NCI-H187 (cell line): ENCODE measurements at regions not wholly inside any gene's neighbourhood (a gene's known extent, or its start where the extent isn't known, plus 50 kb on each side); places are given as distances from the start of the nearest gene placed in this dataset.

Experiments
- DNase-seq, 2 experiments: peaks; one replicate each; lab custom pipeline; 2025; lab: John Stamatoyannopoulos, UW

DNA sequence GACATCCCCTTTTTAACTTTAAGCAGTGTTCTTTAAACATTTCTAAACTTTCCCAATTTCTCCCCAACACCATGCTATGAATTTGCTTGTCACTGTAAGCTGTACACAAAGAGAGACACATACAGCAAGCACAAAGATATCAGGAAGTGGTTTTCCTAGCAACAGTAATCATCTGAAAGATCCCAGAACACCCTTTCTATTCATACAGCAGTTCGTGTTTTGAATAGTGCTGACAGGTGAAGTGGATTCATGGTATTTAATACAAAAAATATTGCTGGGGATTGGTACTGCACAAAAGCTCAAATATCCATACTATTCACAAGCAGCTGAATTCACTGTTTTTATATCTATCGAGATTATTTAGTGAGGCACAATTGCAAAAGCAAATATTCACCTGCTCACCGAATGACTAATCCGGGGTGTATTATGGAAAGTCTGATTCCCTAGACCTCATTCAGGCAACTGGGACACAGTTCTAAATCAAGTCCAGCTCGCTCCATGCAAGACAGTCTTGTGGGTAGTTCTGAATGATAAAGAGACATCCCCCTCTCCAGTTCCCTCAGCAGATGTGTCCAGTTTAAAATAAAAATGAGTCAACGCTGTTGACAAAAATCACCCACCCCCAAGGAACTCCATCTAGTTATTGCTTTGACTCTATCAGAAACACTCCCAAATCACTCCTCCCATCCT is 107.1 kb upstream of the TSHZ2 start:
- DNase-seq, result no peak

DNA sequence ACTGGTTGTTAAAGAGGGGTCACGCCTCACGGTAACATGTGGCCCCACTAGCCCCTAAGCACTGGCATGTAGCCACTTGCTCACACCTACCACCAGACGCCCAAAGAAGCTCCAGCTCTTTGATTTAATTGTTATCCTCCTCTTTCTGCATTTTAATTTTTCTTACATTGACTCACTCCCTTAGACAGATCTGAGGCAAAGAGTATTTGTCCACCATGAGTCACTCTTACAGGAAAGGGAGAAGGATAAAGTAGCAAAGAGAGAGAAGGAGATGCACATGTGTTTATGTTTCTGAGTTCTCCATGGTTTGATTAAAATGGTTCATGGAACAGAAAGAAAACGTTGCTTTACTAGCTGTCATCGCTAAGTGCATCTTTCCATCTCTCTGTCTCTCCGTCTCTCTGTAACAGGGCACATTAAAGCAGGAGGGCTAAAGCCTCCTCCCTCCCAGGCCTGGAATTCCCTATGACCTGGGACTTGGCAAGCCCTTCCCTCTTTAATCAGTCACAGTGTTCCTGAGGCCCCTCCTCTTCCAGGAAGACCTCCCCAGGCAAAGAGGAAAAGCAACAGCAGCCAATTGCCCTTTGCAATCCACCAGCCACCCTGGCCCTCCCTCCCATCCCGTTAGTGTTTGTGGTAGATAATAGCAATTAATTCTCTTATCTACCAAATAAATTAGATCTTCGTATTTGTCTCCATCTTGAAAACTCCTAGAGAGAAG is 112.8 kb upstream of the TSHZ2 start:
- no peak for DNase-seq

DNA sequence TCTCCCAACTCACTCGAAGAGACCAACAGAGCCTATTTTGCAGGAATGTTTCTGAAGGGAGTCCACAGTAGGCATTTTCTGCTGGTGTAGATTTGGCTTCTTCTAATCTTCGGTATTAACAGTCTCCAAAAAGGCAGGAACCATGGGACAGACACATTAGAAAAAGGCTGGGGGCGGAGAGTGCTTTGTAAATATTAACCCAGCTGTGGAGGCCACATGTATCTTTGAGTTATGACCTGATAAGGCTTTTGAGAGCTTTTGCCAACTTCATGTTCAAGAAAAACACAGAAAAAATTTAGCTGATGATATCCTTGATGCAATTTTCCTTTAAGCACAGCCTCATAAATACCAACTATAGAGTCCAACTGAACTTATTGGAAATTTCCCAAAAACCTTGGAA is 119.4 kb upstream of the TSHZ2 start:
- DNase-seq, result no peak

DNA sequence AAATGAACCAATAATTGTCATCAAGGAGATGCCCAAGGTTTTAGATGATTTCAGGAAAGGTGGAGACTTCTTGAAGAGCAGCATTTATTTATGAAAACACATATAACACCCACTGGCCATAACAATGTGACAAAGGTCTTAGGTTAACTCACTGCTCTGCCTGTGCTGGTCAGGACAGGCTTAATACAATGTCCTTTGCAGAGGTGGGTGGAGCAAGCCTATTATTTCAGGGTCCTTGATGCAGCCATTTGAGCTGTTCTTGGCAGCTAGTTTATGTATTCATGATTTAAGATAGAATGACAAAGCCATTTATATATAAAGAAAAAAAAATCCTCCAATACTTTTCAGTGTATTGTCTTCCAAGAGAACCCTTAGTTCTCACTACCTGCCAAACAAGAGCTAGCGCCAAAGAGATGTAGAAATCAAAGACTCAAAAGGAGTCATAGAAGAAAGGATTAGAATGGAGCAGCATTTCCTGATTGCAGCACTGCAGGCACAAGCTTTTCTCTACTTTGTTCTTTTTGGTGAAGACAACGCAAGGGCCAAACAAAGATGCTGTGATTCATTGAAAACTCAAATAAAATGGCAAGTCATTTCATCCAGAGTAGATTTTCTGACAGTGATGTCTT is 124.3 kb upstream of the TSHZ2 start:
- DNase-seq, result no peak

DNA sequence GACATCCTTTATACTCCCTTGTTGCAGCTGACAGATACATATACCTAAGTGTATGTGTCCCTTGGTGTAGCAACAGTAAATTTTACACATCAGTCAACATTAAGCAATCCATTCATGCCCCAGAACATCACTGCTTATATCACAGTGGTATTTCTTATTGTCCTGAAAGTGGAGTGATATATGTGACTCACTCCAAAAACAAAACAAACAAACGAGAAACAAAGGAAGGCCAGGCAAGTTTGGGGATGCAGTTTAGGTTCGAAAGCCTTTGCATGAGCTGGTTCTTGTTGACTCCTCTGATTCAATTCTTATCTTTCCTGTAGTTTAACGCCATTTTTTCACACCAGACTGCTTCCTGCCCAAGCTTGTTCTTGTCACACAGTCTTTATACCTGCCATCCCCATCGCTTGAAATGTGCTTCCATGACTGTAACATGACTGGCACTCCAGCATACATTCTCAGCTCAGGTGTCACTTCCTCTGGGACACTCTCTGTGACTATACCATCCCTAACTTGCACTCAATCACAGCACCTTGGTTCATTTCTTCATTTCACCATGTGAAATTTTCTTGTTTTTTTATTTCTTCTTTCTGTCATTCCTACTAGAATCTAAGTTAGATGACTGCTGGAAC is 125.0 kb upstream of the TSHZ2 start:
- DNase-seq, result no peak

DNA sequence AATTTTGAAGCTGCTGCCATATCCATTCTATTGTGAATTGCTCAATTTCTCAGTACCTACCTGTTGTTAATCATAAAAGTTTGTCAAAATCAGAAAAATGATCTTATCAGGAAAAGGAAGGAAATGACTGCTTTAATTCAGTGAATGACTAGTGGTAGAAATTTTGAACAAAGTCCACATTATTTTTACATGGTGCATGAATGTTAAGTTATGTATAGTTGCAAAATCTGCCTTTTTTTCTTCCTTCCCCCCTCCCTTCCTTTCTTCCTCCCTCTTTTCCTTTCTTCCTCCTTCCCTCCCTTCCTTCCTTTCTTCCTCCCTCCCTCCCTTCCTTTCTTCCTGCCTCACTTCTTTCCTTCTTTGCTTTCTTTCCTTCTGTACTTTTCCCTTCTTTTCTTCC is 127.1 kb upstream of the TSHZ2 start:
- no peak for DNase-seq

DNA sequence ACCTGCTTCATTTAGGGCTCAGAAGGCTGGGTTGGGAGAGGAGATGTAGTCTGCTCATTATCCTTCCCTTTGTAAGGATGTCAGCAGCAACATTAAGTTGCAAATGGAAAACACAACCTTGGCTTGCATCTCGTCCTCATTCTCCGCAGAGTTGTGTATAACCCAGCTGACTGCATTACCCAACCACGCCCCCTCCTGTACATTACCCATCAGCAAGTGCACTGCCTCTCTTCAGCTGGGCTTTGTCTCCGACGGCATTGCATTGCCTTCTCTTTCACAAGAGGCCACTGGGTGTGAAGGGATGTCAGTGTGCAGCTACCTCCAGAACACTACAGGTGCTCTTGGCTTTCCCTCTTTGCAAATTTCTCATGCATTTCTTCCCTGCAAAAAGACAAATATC is 128.7 kb upstream of the TSHZ2 start:
- no peak for DNase-seq

DNA sequence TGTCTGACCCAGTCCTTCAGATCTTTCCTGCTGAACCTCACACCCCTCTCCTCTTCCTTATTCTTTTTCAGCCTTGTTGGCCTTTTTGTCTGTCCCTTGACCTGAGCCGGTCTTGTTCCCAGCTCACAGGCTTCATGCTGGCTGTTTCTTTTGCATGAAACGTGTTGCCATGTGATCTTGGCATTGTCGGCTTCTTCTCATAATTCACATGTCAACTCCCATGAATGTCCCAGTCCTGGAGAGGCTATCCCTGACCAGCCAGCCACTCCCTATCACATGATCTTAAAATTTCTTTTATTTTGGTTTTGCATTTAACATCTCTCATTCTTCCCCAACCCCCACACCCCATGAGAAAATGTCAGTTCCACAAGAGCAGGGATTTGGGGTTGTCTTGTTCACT is 131.2 kb upstream of the TSHZ2 start:
- DNase-seq, result no peak

DNA sequence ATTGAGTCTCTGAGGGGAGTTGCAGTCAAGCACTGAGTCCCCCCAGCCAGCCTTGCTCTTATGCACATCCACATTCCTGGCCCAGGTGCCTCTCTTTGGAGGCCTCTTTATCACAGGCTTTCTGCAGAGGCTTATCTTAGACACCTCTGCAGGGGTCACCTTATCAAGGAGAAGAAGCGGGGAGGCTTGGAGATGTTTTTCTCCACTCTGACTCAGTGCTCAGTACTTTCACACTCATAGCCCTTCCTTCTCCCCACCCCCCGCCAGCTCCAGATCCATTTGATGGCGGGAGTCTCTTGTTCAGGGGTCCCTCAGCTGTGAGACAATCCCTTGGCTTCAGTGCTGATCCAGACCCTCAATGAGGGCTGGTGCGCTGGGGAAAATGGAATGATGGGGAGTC is 132.1 kb upstream of the TSHZ2 start:
- no peak for DNase-seq

DNA sequence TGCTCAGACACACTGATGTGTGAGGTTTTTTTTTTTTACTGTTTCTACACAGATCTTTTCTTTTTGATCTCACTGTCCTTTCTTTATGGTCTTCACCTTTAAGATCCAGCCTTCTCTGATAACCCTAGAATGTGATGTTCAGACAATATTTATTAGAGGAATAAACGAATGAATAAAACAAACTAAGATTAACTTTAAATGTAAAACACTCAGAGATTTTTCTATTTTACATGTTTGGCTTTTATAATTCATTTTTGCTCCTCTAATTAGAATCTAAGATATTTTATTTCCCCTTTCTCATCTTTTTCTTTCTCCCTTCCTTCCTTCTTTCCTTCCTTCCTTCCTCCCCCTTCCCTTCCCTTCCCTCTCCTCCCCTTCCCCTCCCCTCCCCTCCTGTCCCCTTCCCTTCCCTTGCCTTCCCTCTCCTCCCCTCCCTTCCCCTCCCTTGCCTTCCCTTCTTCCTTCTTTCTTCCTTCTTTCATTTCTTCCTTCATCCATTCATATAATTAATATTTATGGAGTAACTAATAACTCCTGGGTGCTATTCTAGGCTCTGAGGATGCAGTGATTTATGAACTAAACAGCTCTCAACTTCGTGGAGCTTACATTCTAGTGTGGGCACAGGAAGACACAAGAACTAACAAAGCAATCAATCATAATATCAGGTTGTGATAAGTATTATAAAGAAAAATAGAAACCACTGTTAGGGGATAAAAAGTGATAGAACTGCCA is 133.5 kb upstream of the TSHZ2 start:
- DNase-seq, result no peak

DNA sequence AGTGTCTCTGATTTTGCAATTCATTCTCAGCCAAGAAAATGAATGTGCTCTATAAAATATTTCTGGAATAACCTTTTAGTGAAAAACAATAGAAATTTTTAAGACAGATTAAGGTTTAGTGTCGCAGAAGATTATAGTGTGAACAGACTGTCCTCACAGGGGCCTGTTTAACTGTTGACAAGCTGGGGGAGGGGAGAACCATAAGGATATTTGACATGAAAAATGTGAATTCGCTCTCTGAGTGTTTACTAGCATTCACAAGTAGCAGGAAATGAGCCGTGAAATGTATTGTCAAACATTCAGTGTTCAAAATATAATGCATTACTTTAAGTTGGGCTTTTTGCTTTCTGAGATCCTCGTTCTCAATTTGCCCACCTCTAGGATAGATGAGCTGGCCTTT is 134.8 kb upstream of the TSHZ2 start:
- DNase-seq, result peak; percentile 76 to 87

DNA sequence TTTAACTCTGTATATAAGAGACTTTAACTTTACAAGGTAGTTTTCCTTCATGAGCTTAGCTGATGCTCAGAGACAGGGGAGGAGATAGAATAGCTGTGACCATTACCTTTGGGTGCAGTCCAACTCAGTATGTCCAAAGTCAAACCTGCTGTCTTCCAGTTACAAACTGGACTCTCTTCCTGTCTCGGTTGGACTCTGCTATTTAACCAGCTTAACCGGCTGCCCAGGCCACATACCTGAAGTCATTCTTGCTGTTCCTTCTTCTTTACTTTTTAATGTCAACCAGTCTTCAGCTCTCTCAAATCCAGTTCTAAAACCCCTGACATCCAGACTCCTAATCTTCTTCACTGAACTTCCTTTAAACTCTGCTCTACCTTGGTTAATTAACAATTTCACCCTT is 138.3 kb upstream of the TSHZ2 start:
- DNase-seq, result no peak

DNA sequence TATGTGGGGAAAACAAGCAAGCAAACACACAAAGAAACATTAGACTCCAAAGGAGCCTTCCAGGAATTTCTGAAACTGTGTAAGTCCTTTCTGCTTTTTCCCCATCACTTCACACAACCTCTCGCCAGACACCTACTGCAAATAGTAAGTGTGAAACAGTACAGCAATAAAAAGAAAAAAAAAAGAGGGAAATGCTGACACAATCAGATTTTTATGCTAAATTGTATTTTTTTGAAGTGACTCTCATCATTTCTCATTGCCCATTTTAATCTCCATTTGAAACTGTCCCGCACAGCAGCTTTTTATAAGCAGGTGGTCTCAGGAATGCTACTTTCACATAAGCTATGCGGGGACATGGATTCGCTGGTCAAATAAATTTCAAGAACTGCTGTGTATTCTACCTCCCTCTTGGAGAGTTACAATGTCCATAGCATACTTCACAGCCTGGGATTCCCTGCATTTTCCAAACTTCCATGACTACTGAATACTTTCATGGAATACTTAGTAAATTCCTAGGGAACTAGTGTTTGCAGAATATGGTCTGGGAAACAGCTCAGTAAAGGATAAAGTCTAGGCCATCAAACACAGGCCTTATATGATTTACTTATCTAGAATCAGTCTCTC is 139.9 kb upstream of the TSHZ2 start:
- no peak for DNase-seq

DNA sequence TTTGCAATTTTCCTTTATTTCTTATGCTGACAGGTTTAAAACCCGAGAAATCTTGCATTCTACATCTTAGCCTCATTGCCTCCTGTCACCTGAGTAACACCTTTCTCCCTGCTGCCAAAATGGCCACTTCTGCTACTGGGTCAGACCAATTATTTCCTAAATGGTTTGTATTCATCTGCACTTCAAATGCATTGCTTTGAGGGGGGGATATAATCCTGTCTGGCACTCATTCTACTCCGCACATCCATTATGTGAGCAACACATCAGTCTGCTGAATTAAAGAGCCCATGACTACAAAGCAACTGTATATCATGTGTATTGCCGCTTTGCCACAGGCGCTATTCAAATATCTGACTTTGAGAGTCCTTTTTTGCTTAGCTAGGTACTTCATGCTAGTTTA is 141.6 kb upstream of the TSHZ2 start:
- peak in 1 of 2 experiments; percentile 6 for DNase-seq

DNA sequence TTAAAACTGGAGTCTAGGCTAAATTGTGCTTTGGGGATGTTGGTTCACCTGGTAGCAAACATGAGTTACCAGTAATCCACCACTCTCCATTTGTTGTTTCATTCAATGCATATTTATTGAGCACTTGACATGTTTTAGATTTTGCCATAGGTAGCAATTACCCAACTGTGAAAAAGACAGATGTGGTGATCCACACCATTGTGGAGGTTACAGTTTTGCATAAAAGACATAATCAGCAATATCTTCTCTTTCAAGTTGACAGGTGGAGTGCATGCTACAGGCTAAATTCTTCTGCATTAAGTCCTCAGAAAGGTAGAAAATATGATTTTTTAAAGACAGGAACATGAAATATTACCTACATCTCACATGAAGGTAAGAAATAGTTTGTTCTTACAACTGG is 143.0 kb upstream of the TSHZ2 start:
- no peak for DNase-seq

DNA sequence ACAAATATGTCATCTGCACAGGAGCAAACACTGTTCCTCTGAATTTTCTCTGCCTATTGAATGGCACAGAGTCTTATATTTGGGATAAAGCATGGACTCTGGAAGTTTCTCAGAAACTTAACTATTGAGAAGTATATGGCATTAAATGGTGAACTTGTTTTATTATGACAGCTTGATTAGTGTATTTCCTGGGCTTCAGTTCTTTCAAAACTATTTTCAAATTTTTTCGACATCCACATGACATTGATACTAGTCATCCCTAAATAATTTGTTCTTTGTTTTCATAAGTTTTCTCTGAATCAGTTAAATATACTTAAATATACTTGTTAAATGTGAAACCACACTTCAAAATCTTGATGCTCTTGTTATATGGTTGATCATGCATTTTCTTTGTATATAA is 144.0 kb upstream of the TSHZ2 start:
- no peak for DNase-seq

DNA sequence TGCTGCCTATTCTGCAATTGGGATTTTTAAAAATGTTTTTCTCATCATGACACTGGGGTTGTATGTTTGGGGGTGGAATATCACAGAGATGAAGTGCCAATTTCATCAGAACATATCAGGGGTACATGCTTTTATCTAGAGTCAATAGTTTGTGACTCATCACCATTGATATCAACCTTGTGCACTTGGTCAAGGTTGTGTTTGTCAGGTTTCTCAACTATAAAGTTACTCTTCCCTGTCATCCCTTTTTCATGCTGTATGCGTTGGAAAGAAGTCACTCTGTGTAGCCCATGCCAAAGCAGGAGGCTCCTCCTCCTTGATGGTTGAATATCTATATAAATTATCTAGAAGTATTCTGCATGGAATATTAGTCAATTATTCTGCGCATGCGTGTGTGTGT is 145.4 kb upstream of the TSHZ2 start:
- DNase-seq, result no peak

DNA sequence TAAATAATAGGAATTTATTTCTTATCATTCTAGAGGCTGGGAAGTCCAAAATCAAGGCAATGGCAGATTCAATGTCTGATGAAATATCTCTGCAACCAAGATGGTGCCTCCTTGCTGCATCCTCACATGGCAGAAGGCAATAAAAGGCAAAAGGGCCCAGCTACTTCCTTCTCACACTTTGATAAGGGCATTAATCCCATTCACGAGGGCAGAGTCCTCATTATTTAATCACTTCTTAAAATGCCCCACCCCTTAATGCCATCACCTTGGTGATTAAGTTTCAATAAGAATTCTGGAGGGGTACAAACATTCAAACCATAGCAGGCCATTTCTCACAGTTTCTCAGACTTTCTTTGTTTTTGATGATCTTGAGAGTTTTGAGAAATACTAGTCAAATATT is 145.8 kb upstream of the TSHZ2 start:
- no peak for DNase-seq

DNA sequence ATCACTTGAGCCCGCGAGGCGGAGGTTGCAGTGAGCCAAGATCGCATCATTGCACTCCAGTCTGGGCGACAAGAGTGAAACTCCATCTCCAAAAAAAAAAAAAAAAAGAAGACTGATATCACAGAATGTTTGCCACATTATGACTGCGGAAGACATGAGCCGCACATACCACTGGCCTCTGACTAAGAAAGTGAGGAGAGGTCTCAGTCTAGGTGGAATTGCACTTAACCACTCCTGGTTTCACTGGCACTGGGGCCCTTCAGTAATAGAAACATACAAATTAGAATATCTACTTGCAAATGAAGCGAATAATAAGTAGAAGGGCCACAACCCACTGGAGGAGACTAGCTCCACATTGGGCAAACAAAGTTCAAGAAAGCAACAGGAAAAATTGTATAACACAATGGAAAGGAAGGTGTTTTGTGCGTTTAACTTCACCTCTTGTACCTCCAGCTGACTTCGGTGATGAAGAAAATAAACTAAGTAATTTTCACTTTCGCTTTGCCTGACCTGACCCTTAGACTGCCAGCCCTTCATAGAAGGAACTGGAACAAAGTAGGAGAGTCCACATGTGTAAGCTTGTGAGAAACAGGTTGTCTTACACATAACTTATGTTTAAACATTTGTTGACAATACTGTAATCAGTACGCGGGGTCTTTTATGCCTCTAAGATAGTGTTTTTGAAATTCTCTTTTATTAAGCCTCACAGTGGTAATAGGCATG is 147.5 kb upstream of the TSHZ2 start:
- no peak for DNase-seq

DNA sequence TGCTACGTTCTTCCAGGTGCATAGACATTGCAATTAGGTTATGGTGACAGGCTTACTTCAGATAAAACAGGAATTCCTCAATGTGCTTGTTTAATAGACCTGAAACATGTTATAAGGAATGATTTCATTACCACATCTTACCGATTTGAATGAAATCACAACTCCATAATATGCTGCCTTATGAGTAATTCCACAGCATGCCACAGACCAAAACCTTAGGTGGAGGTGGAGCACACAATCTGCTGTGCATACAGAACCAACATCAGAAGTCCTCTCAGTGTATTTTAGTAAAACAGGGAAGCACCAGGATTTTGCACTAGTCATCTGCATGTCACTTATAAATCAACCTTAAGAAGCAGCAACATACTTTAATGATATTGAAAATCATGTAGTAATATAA is 148.9 kb upstream of the TSHZ2 start:
- DNase-seq, result no peak

DNA sequence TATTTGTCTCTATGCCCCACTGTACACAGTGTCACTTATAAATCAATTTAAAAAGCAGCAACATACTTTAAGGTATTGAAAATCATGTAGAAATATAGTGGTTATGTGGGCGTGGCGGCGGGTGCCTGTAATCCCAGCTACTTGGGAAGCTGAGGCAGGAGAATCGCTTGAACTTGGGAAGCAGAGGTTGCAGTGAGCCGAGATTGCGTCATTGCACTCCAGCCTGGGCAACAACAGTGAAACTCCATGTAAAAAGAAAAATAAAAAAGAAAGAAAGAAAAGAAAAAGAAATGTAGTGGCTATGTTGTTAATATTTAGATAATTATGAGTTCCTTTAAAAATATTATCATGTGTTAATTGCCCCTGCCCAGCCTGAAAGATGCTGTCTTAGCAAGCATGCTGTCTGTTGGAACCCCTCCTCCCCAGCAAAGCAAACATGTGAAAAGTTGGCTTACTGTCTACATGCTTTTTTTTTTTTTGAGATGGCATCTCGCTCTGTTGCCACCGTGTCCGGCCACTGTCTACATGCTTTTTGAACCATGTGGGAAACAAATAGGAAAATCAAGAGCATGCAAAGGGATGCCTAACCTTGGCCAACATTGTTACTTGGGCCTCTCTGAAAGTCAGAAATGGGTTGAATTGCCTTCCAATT is 151.4 kb upstream of the TSHZ2 start:
- no peak for DNase-seq
